Neuronal stem cell (in vitro differentiated cells): ENCODE measurements at regions not wholly inside any gene's neighbourhood (a gene's known extent, or its start where the extent isn't known, plus 50 kb on each side); places are given as distances from the start of the nearest gene placed in this dataset.

ENCODE experiments used
- DNase-seq: peaks from one replicate; pipeline ENCODE4 v3.0.0-alpha.2; 2013; ENCODE audit warnings: low spot score
- H2AFZ ChIP-seq: one replicate; pipeline ENCODE4 v1.6.1; 2013; ENCODE audit warnings: mild to moderate bottlenecking, low read length, inconsistent platforms
- H2AK5ac ChIP-seq: 2 replicates; pipeline ENCODE4 v1.6.1; 2013; ENCODE audit warnings: low read depth, mild to moderate bottlenecking, inconsistent platforms, low read length, moderate library complexity, mixed read lengths
- H2BK120ac ChIP-seq: 2 replicates; pipeline ENCODE4 v1.6.1; 2013; ENCODE audit warnings: low read depth, mild to moderate bottlenecking, inconsistent platforms, low read length, moderate library complexity, mixed read lengths
- H2BK12ac ChIP-seq: one replicate; pipeline ENCODE4 v1.6.1; 2013; ENCODE audit warnings: low read length, inconsistent platforms
- H2BK15ac ChIP-seq: 2 replicates; pipeline ENCODE4 v1.6.1; 2013; ENCODE audit warnings: mild to moderate bottlenecking, low read length, inconsistent platforms, mixed read lengths
- H2BK5ac ChIP-seq: one replicate; pipeline ENCODE4 v1.6.1; 2013; ENCODE audit warnings: inconsistent platforms, mild to moderate bottlenecking, low read length, moderate library complexity
- H3K14ac ChIP-seq: one replicate; pipeline ENCODE4 v1.6.1; 2013; ENCODE audit warnings: low read length, inconsistent platforms
- H3K18ac ChIP-seq: 2 replicates; pipeline ENCODE4 v1.6.1; 2013; ENCODE audit warnings: low read length, inconsistent platforms
- H3K23ac ChIP-seq: 2 replicates; pipeline ENCODE4 v1.6.1; 2013; ENCODE audit warnings: low read depth, mild to moderate bottlenecking, mixed read lengths, low read length, inconsistent platforms; ENCODE audit not compliant: poor library complexity
- H3K27ac ChIP-seq: replicated peaks from 3 replicates; pipeline ENCODE4 v1.5.1; 2013; ENCODE audit warnings: low read length, inconsistent platforms
- H3K27me3 ChIP-seq, 3 experiments: 2 replicates each; pipeline ENCODE4 v1.6.1; 2013; ENCODE audit warnings: low read length in 3 of 3, mild to moderate bottlenecking in 2 of 3, inconsistent platforms in 1 of 3, low read depth in 1 of 3, mixed read lengths in 1 of 3, moderate library complexity in 1 of 3; ENCODE audit not compliant: control insufficient read depth in 3 of 3, insufficient read depth in 3 of 3
- H3K36me3 ChIP-seq, 2 donors: replicated peaks in 1 of 2; 2 replicates each; pipeline ENCODE4 v1.6.1; 2013; ENCODE audit warnings: low read length in 2 of 2; ENCODE audit not compliant: control insufficient read depth in 2 of 2, insufficient read depth in 2 of 2
- H3K4ac ChIP-seq: 2 replicates; pipeline ENCODE4 v1.6.1; 2013; ENCODE audit warnings: inconsistent platforms, mild to moderate bottlenecking, low read length, moderate library complexity
- H3K4me1 ChIP-seq, 2 donors: 1 replicate in 1 of 2; 2 replicates in 1 of 2; pipeline ENCODE4 v1.6.1; 2013; ENCODE audit warnings: low read length in 2 of 2, low read depth in 1 of 2; ENCODE audit not compliant: control insufficient read depth in 2 of 2, insufficient read depth in 1 of 2
- H3K4me2 ChIP-seq: one replicate; pipeline ENCODE4 v1.6.1; 2013; ENCODE audit warnings: mild to moderate bottlenecking, low read length, inconsistent platforms; ENCODE audit not compliant: insufficient read depth, poor library complexity, severe bottlenecking
- H3K4me3 ChIP-seq, 2 donors: 2 replicates each; pipeline ENCODE4 v1.5.1; 2013; ENCODE audit warnings: low read length in 2 of 2, mild to moderate bottlenecking in 2 of 2, inconsistent platforms in 1 of 2, moderate library complexity in 1 of 2
- H3K79me1 ChIP-seq: one replicate; pipeline ENCODE4 v1.6.1; 2013; ENCODE audit warnings: low read depth, mild to moderate bottlenecking, inconsistent platforms, low read length, moderate library complexity
- H3K9ac ChIP-seq: one replicate; pipeline ENCODE4 v1.6.1; 2013; ENCODE audit warnings: mild to moderate bottlenecking, low read depth, low read length, inconsistent platforms; ENCODE audit not compliant: poor library complexity
- H3K9me3 ChIP-seq, 2 donors: replicated peaks in 1 of 2; 2 replicates each; pipeline versions ENCODE3 to v1.6.1; 2013; ENCODE audit warnings: low read length in 2 of 2, mild to moderate bottlenecking in 2 of 2, inconsistent platforms in 1 of 2, low read depth in 1 of 2, mixed read lengths in 1 of 2, moderate library complexity in 1 of 2; ENCODE audit not compliant: control insufficient read depth in 2 of 2, insufficient read depth in 1 of 2
- H4K8ac ChIP-seq: one replicate; pipeline ENCODE4 v1.6.1; 2013; ENCODE audit warnings: low read depth, mild to moderate bottlenecking, inconsistent platforms, low read length, moderate library complexity
- H4K91ac ChIP-seq: one replicate; pipeline ENCODE4 v1.6.1; 2013; ENCODE audit warnings: low read length, low read depth, mild to moderate bottlenecking, inconsistent platforms; ENCODE audit not compliant: poor library complexity
- WGBS, 2 donors: extraction: QIAGEN DNeasy Blood & Tissue Kit; methylation state at CpG; one replicate each; pipeline ENCODE4 v1.1.7; 2013; ENCODE audit warnings: missing lambda C conversion rate in 2 of 2, mixed read lengths in 1 of 2; ENCODE audit not compliant: insufficient read length in 2 of 2, insufficient replicate concordance in 1 of 2; ENCODE audit errors: extremely low coverage in 2 of 2; 5-methylcytosine and 5-hydroxymethylcytosine counted together

GRCh38 chr21:35428001-35428320, 378.9 kb upstream of the RUNX1 start:
- no peaks in the 10 kb centered on the region for H3K79me1 ChIP-seq
- H3K18ac ChIP-seq, result no peak overlapping the region
- H3K23ac ChIP-seq, result no peak overlapping the region
- peaks cover 0 to 3% of the 10 kb centered on the region in 2 donors for H3K9me3 ChIP-seq
- no peak overlapping the region for H2BK120ac ChIP-seq
- H4K8ac ChIP-seq, result no peak overlapping the region
- no peak overlapping the region for H2AK5ac ChIP-seq
- H2BK12ac ChIP-seq, result no peak overlapping the region
- H3K27ac ChIP-seq, result no peak overlapping the region
- no peak for DNase-seq
- H2BK15ac ChIP-seq, result no peak overlapping the region
- H3K14ac ChIP-seq, result no peak overlapping the region
- no peak overlapping the region for H3K4ac ChIP-seq
- H2BK5ac ChIP-seq, result no peak overlapping the region
- no peaks in the 10 kb centered on the region for H3K36me3 ChIP-seq
- no peaks in the 10 kb centered on the region for H3K27me3 ChIP-seq
- no peak overlapping the region for H4K91ac ChIP-seq
- H3K9ac ChIP-seq, result no peak overlapping the region
- peaks cover 0 to 2% of the 10 kb centered on the region in 2 donors for H3K4me1 ChIP-seq
- H2AFZ ChIP-seq, result no peak overlapping the region
- no peak overlapping the region for H3K4me2 ChIP-seq
- H3K4me3 ChIP-seq, result no peak overlapping the region

GRCh38 chr21:35427320-35428000, 378.4 kb upstream of the RUNX1 start:
- Histone ChIP-seq H2BK5ac (no peak overlapping the region), H3K18ac (no peak overlapping the region), H3K79me1 (no peaks in the 10 kb centered on the region), H3K14ac (no peak overlapping the region), H4K91ac (no peak overlapping the region), H3K4me3 (no peak overlapping the region), H3K4ac (no peak overlapping the region), H2AFZ (no peak overlapping the region), H3K4me2 (no peak overlapping the region), H2BK15ac (no peak overlapping the region), H3K4me1 (peaks cover 0 to 2% of the 10 kb centered on the region in 2 donors), H3K23ac (no peak overlapping the region), H3K9me3 (peaks cover 0 to 4% of the 10 kb centered on the region in 2 donors), H2BK12ac (no peak overlapping the region), H3K27me3 (no peaks in the 10 kb centered on the region), H3K9ac (no peak overlapping the region), H3K27ac (no peak overlapping the region), H2AK5ac (no peak overlapping the region), H4K8ac (no peak overlapping the region), H3K36me3 (no peaks in the 10 kb centered on the region), H2BK120ac (no peak overlapping the region)
- WGBS, 2 donors, result no CpG with 5 or more reads among the region's 9 CpGs
- no peak for DNase-seq

- Histone ChIP-seq H2BK5ac (no peak overlapping the region), H3K27me3 (no peaks in the 10 kb centered on the region), H3K4me3 (no peak overlapping the region), H2AK5ac (no peak overlapping the region), H3K79me1 (no peaks in the 10 kb centered on the region), H3K14ac (no peak overlapping the region), H4K91ac (no peak overlapping the region), H3K36me3 (no peaks in the 10 kb centered on the region), H3K18ac (no peak overlapping the region), H2BK120ac (no peak overlapping the region), H4K8ac (no peak overlapping the region), H3K27ac (no peak overlapping the region), H3K4ac (no peak overlapping the region), H3K23ac (no peak overlapping the region), H2BK12ac (no peak overlapping the region), H2AFZ (no peak overlapping the region), H3K9me3 (peaks cover 0 to 9% of the 10 kb centered on the region in 2 donors), H3K4me2 (no peak overlapping the region), H3K4me1 (peaks cover 0 to 2% of the 10 kb centered on the region in 2 donors), H3K9ac (no peak overlapping the region), H2BK15ac (no peak overlapping the region)
- no CpG with 5 or more reads among the region's 2 CpGs for WGBS, 2 donors
- DNase-seq, result no peak
Observed at GRCh38 chr21:35426897-35427296, 377.8 kb upstream of the RUNX1 start.

GRCh38 chr21:35426469-35426868, 377.4 kb upstream of the RUNX1 start:
- Histone ChIP-seq H2AFZ (no peak overlapping the region), H3K9me3 (peaks cover 0 to 10% of the 10 kb centered on the region in 2 donors), H3K4me3 (no peak overlapping the region), H2BK5ac (no peak overlapping the region), H2BK120ac (no peak overlapping the region), H3K18ac (no peak overlapping the region), H2BK12ac (no peak overlapping the region), H3K4me2 (no peak overlapping the region), H3K14ac (no peak overlapping the region), H2BK15ac (no peak overlapping the region), H3K4ac (no peak overlapping the region), H4K91ac (no peak overlapping the region), H3K23ac (no peak overlapping the region), H3K4me1 (peaks cover 0 to 2% of the 10 kb centered on the region in 2 donors), H3K27ac (no peak overlapping the region), H3K27me3 (no peaks in the 10 kb centered on the region), H3K9ac (no peak overlapping the region), H3K79me1 (no peaks in the 10 kb centered on the region), H2AK5ac (no peak overlapping the region), H3K36me3 (no peaks in the 10 kb centered on the region), H4K8ac (no peak overlapping the region)
- DNase-seq, result no peak
- no CpG with 5 or more reads among the region's 3 CpGs for WGBS, 2 donors
